ENCODE measurements at regions not wholly inside any gene's neighbourhood (a gene's known extent, or its start where the extent isn't known, plus 50 kb on each side); places are given as distances from the start of the nearest gene placed in this dataset.

DNA sequence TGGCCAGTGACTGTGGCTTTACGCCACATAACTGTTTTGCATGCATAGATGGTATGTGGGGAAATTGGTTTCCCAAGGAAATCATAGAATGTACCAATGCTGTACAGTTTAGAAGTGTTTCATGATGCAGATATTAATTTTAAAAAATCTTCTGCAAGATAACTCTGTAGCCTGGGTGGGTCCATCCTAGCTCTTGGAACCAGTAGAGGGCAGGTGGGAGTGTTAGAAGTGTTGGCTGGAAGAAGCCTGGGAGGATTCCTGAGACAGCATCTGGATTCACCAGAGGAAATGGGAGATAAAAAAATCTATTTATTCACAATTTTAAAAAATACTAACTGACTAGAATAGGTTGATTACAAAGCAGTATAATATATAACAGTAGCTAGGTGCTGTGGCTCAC is 139.9 kb upstream of the GRIA4 start:
- CTCF ChIA-PET = no interaction called here
- no CpG with 5 or more reads among the region's 1 CpG for WGBS (ENCODE audit: insufficient coverage)
- intact Hi-C loops (cut with micrococcal nuclease) = no loop called here

DNA sequence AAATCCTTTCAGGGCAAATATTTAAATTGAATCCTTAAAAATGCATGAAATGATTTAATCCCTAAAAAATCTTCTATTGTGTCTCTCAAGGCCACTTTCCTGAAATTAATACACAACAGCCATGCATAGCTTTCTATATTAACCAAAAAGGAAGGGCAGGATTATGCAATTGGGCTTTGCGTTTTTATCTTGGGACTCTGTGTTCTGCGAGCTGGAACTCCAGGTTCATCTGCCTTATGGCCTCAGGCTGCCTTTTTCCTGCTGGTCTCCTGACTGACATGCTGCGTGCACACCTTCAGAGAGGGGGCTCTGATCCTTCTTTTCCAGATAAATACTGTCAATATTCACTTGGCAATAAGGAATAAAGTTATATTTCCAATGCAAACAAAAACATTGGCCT is 141.7 kb upstream of the GRIA4 start:
- H3K4me3 Mint-ChIP-seq = no peak overlapping the region
- no peaks in the 10 kb centered on the region for H3K9me3 ChIP-seq (ENCODE audit: control extremely low read depth in 1 of 3, control insufficient read depth in 2 of 3, insufficient read depth in 1 of 3, low read length in 2 of 3)

More for the DNA sequence above, 139.9 kb upstream of the GRIA4 start:
- Histone ChIP-seq H3K4me2 (replicated peaks; ENCODE audit: low read depth, low read length, poor library complexity, severe bottlenecking) (no peak overlapping the region), H3K27me3 (replicated peaks in 1 of 4; ENCODE audit: control extremely low read depth in 1 of 4, control insufficient read depth in 3 of 4, insufficient read depth in 4 of 4, low read length in 3 of 4) (no peaks in the 10 kb centered on the region), H3K9ac (ENCODE audit: low read length) (no peak overlapping the region), H3K9me3 (ENCODE audit: control extremely low read depth in 1 of 3, control insufficient read depth in 2 of 3, insufficient read depth in 1 of 3, low read length in 2 of 3) (no peaks in the 10 kb centered on the region), H3K4me3 (ENCODE audit: control extremely low read depth in 1 of 5, extremely low read depth in 1 of 5, insufficient read depth in 1 of 5, low read depth in 2 of 5, low read length in 4 of 5) (no peak overlapping the region), H4K20me1 (ENCODE audit: control insufficient read depth, insufficient read depth, low read length, poor library complexity, severe bottlenecking) (no peaks in the 10 kb centered on the region), H3K79me2 (ENCODE audit: control insufficient read depth, insufficient read depth, low read length) (no peaks in the 10 kb centered on the region), H3K27ac (ENCODE audit: low read length in 2 of 2) (no peak overlapping the region), H3K4me1 (ENCODE audit: control insufficient read depth in 2 of 2, insufficient read depth in 2 of 2, low read length in 2 of 2) (no peaks in the 10 kb centered on the region), H3K36me3 (replicated peaks in 1 of 2; ENCODE audit: control extremely low read depth in 1 of 2, control insufficient read depth in 1 of 2, extremely low read depth in 1 of 2, insufficient read depth in 2 of 2, low read length in 1 of 2) (no peaks in the 10 kb centered on the region), H2AFZ (ENCODE audit: insufficient read depth, low read depth, low read length, poor library complexity, severe bottlenecking) (no peak overlapping the region)
- Mint-ChIP-seq H3K4me3 (no peak overlapping the region), H3K27ac (no peak overlapping the region), H3K27me3 (no peaks in the 10 kb centered on the region), H3K4me1 (no peaks in the 10 kb centered on the region), H3K9me3 (ENCODE audit: insufficient read depth) (no peaks in the 10 kb centered on the region)
- ATAC-seq (ENCODE audit: low read depth) (no peak), DNase-seq (no peak)
- no peak for TF ChIP-seq EZH2 (IDR thresholded peaks at IDR 0.05; ENCODE audit: borderline replicate concordance, insufficient read depth, low read depth, low read length, poor library complexity, severe bottlenecking)
- TF ChIP-seq, protein P1, sequence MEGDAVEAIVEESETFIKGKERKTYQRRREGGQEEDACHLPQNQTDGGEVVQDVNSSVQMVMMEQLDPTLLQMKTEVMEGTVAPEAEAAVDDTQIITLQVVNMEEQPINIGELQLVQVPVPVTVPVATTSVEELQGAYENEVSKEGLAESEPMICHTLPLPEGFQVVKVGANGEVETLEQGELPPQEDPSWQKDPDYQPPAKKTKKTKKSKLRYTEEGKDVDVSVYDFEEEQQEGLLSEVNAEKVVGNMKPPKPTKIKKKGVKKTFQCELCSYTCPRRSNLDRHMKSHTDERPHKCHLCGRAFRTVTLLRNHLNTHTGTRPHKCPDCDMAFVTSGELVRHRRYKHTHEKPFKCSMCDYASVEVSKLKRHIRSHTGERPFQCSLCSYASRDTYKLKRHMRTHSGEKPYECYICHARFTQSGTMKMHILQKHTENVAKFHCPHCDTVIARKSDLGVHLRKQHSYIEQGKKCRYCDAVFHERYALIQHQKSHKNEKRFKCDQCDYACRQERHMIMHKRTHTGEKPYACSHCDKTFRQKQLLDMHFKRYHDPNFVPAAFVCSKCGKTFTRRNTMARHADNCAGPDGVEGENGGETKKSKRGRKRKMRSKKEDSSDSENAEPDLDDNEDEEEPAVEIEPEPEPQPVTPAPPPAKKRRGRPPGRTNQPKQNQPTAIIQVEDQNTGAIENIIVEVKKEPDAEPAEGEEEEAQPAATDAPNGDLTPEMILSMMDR (IDR thresholded peaks at IDR 0.05) = no peak
- POLR2A ChIA-PET = no interaction called here

More for the DNA sequence above, 141.7 kb upstream of the GRIA4 start:
- Histone ChIP-seq H3K27ac (ENCODE audit: low read length in 2 of 2) (no peak overlapping the region), H2AFZ (ENCODE audit: insufficient read depth, low read depth, low read length, poor library complexity, severe bottlenecking) (no peak overlapping the region), H3K4me2 (replicated peaks; ENCODE audit: low read depth, low read length, poor library complexity, severe bottlenecking) (no peak overlapping the region), H3K4me1 (ENCODE audit: control insufficient read depth in 2 of 2, insufficient read depth in 2 of 2, low read length in 2 of 2) (no peaks in the 10 kb centered on the region), H3K36me3 (replicated peaks in 1 of 2; ENCODE audit: control extremely low read depth in 1 of 2, control insufficient read depth in 1 of 2, extremely low read depth in 1 of 2, insufficient read depth in 2 of 2, low read length in 1 of 2) (no peaks in the 10 kb centered on the region), H3K4me3 (ENCODE audit: control extremely low read depth in 1 of 5, extremely low read depth in 1 of 5, insufficient read depth in 1 of 5, low read depth in 2 of 5, low read length in 4 of 5) (no peak overlapping the region), H3K9ac (ENCODE audit: low read length) (no peak overlapping the region), H3K27me3 (replicated peaks in 1 of 4; ENCODE audit: control extremely low read depth in 1 of 4, control insufficient read depth in 3 of 4, insufficient read depth in 4 of 4, low read length in 3 of 4) (no peaks in the 10 kb centered on the region), H3K79me2 (ENCODE audit: control insufficient read depth, insufficient read depth, low read length) (no peaks in the 10 kb centered on the region), H4K20me1 (ENCODE audit: control insufficient read depth, insufficient read depth, low read length, poor library complexity, severe bottlenecking) (no peaks in the 10 kb centered on the region)
- no peak for TF ChIP-seq EZH2 (IDR thresholded peaks at IDR 0.05; ENCODE audit: borderline replicate concordance, insufficient read depth, low read depth, low read length, poor library complexity, severe bottlenecking)
- TF ChIP-seq, protein P1 (IDR thresholded peaks at IDR 0.05) = no peak
- H3K27me3 Mint-ChIP-seq = no peaks in the 10 kb centered on the region
- intact Hi-C loops (cut with micrococcal nuclease) = no loop called here
- H3K9me3 Mint-ChIP-seq (ENCODE audit: insufficient read depth) = no peaks in the 10 kb centered on the region
- CTCF ChIA-PET = no interaction called here
- POLR2A ChIA-PET = no interaction called here
- ATAC-seq (ENCODE audit: low read depth) (no peak), DNase-seq (no peak)
- H3K4me1 Mint-ChIP-seq = no peaks in the 10 kb centered on the region
- WGBS (ENCODE audit: insufficient coverage) = 92% methylated on average over 2 of the region's 3 CpGs
- no peak overlapping the region for H3K27ac Mint-ChIP-seq

Measured in B cell (primary cell).